ENCODE measurements at regions not wholly inside any gene's neighbourhood (a gene's known extent, or its start where the extent isn't known, plus 50 kb on each side); places are given as distances from the start of the nearest gene placed in this dataset.

GRCh38 chr16:56011808-56012481 is 136.8 kb upstream of the CES5A start:
- no peak for DNase-seq (ENCODE audit: extremely low read depth, insufficient read length)
- no peak for TF ChIP-seq CTCF (IDR thresholded peaks at IDR 0.05; ENCODE audit: insufficient read depth, low read length, poor library complexity, severe bottlenecking)
- no peaks in the 10 kb centered on the region for H3K27me3 ChIP-seq (replicated peaks; ENCODE audit: control insufficient read depth, insufficient read depth, low read length)
- no peaks in the 10 kb centered on the region for H3K36me3 ChIP-seq (ENCODE audit: control insufficient read depth, insufficient read depth, low read length)
- no peak overlapping the region for H3K4me3 ChIP-seq (replicated peaks; ENCODE audit: low read depth, low read length)

- Histone ChIP-seq H3K27me3 (replicated peaks; ENCODE audit: control insufficient read depth, insufficient read depth, low read length) (no peaks in the 10 kb centered on the region), H3K36me3 (ENCODE audit: control insufficient read depth, insufficient read depth, low read length) (no peaks in the 10 kb centered on the region), H3K4me3 (replicated peaks; ENCODE audit: low read depth, low read length) (no peak overlapping the region)
- no peak for DNase-seq (ENCODE audit: extremely low read depth, insufficient read length)
- TF ChIP-seq CTCF (IDR thresholded peaks at IDR 0.05; ENCODE audit: insufficient read depth, low read length, poor library complexity, severe bottlenecking), result no peak
These were observed 130.8 kb upstream of the CES5A start for GRCh38 chr16:56005958-56006357.

GRCh38 chr16:55999683-56000082 is 124.5 kb upstream of the CES5A start:
- no peak for TF ChIP-seq CTCF (IDR thresholded peaks at IDR 0.05; ENCODE audit: insufficient read depth, low read length, poor library complexity, severe bottlenecking)
- no peak for DNase-seq (ENCODE audit: extremely low read depth, insufficient read length)

GRCh38 chr16:55993088-55993487 is 117.9 kb upstream of the CES5A start:
- Histone ChIP-seq H3K4me3 (replicated peaks; ENCODE audit: low read depth, low read length) (no peak overlapping the region), H3K36me3 (ENCODE audit: control insufficient read depth, insufficient read depth, low read length) (no peaks in the 10 kb centered on the region), H3K27me3 (replicated peaks; ENCODE audit: control insufficient read depth, insufficient read depth, low read length) (no peaks in the 10 kb centered on the region)
- TF ChIP-seq CTCF (IDR thresholded peaks at IDR 0.05; ENCODE audit: insufficient read depth, low read length, poor library complexity, severe bottlenecking), result no peak
- no peak for DNase-seq (ENCODE audit: extremely low read depth, insufficient read length)

More at GRCh38 chr16:55999683-56000082, 124.5 kb upstream of the CES5A start:
- no peaks in the 10 kb centered on the region for H3K27me3 ChIP-seq (replicated peaks; ENCODE audit: control insufficient read depth, insufficient read depth, low read length)
- no peaks in the 10 kb centered on the region for H3K36me3 ChIP-seq (ENCODE audit: control insufficient read depth, insufficient read depth, low read length)
- H3K4me3 ChIP-seq (replicated peaks; ENCODE audit: low read depth, low read length), result no peak overlapping the region

GRCh38 chr16:55992551-55992950 is 117.4 kb upstream of the CES5A start:
- no peak for DNase-seq (ENCODE audit: extremely low read depth, insufficient read length)
- no peaks in the 10 kb centered on the region for H3K27me3 ChIP-seq (replicated peaks; ENCODE audit: control insufficient read depth, insufficient read depth, low read length)
- H3K36me3 ChIP-seq (ENCODE audit: control insufficient read depth, insufficient read depth, low read length), result no peaks in the 10 kb centered on the region
- H3K4me3 ChIP-seq (replicated peaks; ENCODE audit: low read depth, low read length), result no peak overlapping the region
- no peak for TF ChIP-seq CTCF (IDR thresholded peaks at IDR 0.05; ENCODE audit: insufficient read depth, low read length, poor library complexity, severe bottlenecking)

- Histone ChIP-seq H3K27me3 (replicated peaks; ENCODE audit: control insufficient read depth, insufficient read depth, low read length) (no peaks in the 10 kb centered on the region), H3K36me3 (ENCODE audit: control insufficient read depth, insufficient read depth, low read length) (no peaks in the 10 kb centered on the region), H3K4me3 (replicated peaks; ENCODE audit: low read depth, low read length) (no peak overlapping the region)
- TF ChIP-seq CTCF (IDR thresholded peaks at IDR 0.05; ENCODE audit: insufficient read depth, low read length, poor library complexity, severe bottlenecking), result no peak
- DNase-seq (ENCODE audit: extremely low read depth, insufficient read length), result no peak
These were observed 116.7 kb upstream of the CES5A start for GRCh38 chr16:55991843-55992242.

All from GM06990 (cell line).